ENCODE measurements at regions not wholly inside any gene's neighbourhood (a gene's known extent, or its start where the extent isn't known, plus 50 kb on each side); places are given as distances from the start of the nearest gene placed in this dataset.

DNA sequence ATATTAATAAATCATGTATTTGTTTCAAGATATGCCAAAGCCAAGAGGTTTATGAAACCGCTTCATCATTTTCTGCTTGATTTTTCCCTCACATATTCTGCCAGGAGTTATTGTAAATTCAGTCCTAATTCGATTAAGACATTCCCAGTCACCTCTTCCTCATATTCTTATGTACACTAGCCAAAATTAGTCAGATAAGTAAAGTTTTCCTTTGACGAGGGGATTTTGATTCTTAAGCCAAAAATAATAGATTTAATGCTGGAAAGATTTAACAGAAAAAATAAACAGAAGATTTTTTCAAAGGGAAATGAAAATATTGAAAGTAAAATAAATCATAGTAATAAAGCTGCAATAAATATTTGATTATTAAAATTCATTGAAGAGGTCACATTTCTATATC lies 51.0 kb upstream of the VEGFC start:
- Histone ChIP-seq H3K36me3 (no peaks in the 10 kb centered on the region), H3K27ac (no peak overlapping the region), H3K4me1 (no peaks in the 10 kb centered on the region), H3K4me3 (no peak overlapping the region), H3K9me3 (peaks cover 0 to 6% (median 0%) of the 10 kb centered on the region in 4 donors), H3K27me3 (no peaks in the 10 kb centered on the region)
- DNase-seq: no peak
- 57 to 73% (median 65%) methylated on average over 3 of the region's 3 CpGs for WGBS, 5 donors
- intact Hi-C loops (cut with DNase I; ENCODE audit: low total_unique reads): no loop called here
- TF ChIP-seq POLR2A (IDR thresholded peaks at IDR 0.05): no peak
- TF ChIP-seq, protein P1, sequence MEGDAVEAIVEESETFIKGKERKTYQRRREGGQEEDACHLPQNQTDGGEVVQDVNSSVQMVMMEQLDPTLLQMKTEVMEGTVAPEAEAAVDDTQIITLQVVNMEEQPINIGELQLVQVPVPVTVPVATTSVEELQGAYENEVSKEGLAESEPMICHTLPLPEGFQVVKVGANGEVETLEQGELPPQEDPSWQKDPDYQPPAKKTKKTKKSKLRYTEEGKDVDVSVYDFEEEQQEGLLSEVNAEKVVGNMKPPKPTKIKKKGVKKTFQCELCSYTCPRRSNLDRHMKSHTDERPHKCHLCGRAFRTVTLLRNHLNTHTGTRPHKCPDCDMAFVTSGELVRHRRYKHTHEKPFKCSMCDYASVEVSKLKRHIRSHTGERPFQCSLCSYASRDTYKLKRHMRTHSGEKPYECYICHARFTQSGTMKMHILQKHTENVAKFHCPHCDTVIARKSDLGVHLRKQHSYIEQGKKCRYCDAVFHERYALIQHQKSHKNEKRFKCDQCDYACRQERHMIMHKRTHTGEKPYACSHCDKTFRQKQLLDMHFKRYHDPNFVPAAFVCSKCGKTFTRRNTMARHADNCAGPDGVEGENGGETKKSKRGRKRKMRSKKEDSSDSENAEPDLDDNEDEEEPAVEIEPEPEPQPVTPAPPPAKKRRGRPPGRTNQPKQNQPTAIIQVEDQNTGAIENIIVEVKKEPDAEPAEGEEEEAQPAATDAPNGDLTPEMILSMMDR (IDR thresholded peaks at IDR 0.05): no peak

DNA sequence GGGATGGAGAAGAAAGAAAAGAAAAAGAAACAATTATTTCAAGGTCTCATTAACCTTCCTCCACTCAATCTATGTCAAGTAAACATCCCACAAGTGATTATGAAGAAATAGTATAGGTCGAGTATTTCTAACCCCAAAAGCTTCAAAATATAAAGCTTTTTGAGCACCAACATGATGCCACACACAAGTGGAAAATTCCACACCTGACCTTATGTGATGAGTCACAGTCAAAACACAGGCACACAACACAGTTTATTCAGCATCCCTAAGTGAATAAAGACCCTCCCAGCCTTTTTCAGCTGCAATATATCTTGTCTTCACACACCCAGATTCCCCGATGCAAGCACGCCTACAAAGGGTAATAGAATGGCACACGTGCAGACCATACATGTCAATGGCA lies 51.7 kb upstream of the VEGFC start:
- Histone ChIP-seq H3K4me1 (no peaks in the 10 kb centered on the region), H3K36me3 (no peaks in the 10 kb centered on the region), H3K4me3 (no peak overlapping the region), H3K27me3 (no peaks in the 10 kb centered on the region), H3K27ac (no peak overlapping the region), H3K9me3 (peaks cover 0 to 6% (median 0%) of the 10 kb centered on the region in 4 donors)
- WGBS, 5 donors: 84 to 91% (median 87%) methylated on average over 4 of the region's 4 CpGs
- intact Hi-C loops (cut with DNase I; ENCODE audit: low total_unique reads): no loop called here
- no peak for DNase-seq
- TF ChIP-seq EP300 (IDR thresholded peaks at IDR 0.05) (no peak), POLR2A (IDR thresholded peaks at IDR 0.05) (no peak), POLR2AphosphoS5 (IDR thresholded peaks at IDR 0.05) (no peak)
- TF ChIP-seq, protein P1 (IDR thresholded peaks at IDR 0.05): no peak

DNA sequence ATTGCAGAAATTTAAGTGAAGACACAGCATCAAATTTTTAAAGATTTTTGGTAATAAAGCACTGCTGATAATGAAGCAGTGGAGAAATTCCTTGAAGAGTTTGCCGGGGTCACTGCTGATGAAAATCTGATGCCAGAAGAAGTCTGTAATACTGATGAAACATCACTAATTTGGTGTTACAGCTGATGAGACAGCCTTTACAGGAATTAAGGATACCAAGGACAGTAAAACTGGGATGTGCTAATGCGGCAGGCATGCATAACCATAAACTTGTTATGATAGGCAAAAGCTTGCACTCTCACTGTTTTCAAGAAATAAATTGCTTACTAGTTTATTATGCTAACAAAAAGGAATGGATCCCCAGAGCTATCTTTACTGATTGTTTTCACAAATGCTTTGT lies 52.9 kb upstream of the VEGFC start:
- no peaks in the 10 kb centered on the region for H3K4me1 ChIP-seq
- intact Hi-C loops (cut with DNase I; ENCODE audit: low total_unique reads): no loop called here
- 47 to 97% (median 82%) methylated on average over 2 of the region's 2 CpGs for WGBS, 5 donors

DNA sequence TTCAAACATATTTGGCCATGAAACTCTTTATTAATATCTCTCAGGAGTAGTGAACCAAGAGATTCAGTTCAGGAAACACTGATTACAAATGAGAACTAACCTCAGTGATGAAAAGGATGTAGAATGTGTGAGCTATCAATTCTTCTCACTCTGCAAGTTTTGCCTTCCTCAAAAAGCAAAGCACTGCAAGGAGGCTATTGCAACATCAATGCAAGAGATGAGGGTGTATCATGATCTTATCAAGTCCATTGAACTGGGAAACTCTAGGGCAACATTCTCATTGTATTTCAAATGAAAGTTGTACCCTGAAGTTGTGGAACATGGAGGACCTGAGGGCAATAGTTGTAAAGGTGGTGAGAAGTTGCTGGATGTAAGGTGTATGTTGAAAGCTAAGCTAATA lies 56.4 kb upstream of the VEGFC start:
- Histone ChIP-seq H3K27ac (no peak overlapping the region), H3K27me3 (no peaks in the 10 kb centered on the region), H3K4me1 (no peaks in the 10 kb centered on the region), H3K4me3 (no peak overlapping the region), H3K9me3 (peaks cover 0 to 6% (median 0%) of the 10 kb centered on the region in 4 donors), H3K36me3 (no peaks in the 10 kb centered on the region)
- DNase-seq: no peak
- intact Hi-C loops (cut with DNase I; ENCODE audit: low total_unique reads): no loop called here
- TF ChIP-seq, protein P1 (IDR thresholded peaks at IDR 0.05): no peak
- TF ChIP-seq POLR2AphosphoS5 (IDR thresholded peaks at IDR 0.05) (no peak), EP300 (IDR thresholded peaks at IDR 0.05) (no peak), POLR2A (IDR thresholded peaks at IDR 0.05) (no peak)

More for the DNA sequence above, 52.9 kb upstream of the VEGFC start:
- no peak for DNase-seq
- no peak for TF ChIP-seq POLR2AphosphoS5 (IDR thresholded peaks at IDR 0.05)
- TF ChIP-seq, protein P1 (IDR thresholded peaks at IDR 0.05): no peak
- no peak for TF ChIP-seq EP300 (IDR thresholded peaks at IDR 0.05)
- TF ChIP-seq POLR2A (IDR thresholded peaks at IDR 0.05): no peak
- no peak overlapping the region for H3K27ac ChIP-seq
- no peaks in the 10 kb centered on the region for H3K36me3 ChIP-seq
- peaks cover 0 to 6% (median 0%) of the 10 kb centered on the region in 4 donors for H3K9me3 ChIP-seq
- no peak overlapping the region for H3K4me3 ChIP-seq
- H3K27me3 ChIP-seq: no peaks in the 10 kb centered on the region
